LoVo (cell line): ENCODE measurements at regions not wholly inside any gene's neighbourhood (a gene's known extent, or its start where the extent isn't known, plus 50 kb on each side); places are given as distances from the start of the nearest gene placed in this dataset.

Experiments used
- DNase-seq: peaks from one replicate; pipeline ENCODE4 v3.0.0-alpha.2; 2016; ENCODE audit warnings: low spot score

DNA sequence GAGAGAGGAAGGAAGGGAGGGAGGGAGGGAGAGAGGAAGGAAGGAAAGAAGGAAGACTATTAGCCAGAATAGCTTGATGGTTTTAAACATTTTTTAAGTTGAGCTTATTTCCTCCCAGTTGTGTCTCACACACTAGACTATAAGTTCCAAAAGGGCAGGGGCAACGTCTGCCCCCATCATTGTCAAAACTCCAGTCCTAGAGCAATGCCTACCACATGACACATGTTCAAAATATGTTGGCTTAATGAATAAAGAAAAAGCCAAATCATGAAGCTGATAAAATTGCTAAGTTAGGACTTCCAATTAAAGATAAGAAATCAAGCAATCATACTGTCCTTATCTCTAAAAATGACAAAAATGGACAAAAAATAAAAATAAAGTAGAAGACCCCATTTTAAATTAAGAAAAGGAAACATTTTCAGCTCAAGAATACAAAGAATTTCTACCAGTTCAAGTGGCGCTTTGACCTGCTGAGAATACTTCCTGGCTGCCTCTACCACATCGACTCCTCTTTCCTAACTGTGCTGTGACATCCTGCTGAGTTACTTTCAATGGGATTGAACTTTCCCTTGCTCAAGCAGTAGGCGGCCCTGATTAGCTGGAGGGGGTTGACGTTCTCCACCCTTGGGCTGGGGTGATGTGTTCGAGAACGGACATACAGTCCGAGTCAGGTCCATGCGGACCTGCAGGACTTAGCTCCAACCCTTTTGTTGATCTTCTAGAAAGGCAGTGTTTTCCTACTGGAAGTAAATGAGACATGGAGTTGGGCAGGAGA is 283.9 kb upstream of the FOXQ1 start:
- DNase-seq: no peak

- DNase-seq: peak; percentile 29
Measured at GRCh38 chr6:1027109-1027794, 284.6 kb upstream of the FOXQ1 start.

DNA sequence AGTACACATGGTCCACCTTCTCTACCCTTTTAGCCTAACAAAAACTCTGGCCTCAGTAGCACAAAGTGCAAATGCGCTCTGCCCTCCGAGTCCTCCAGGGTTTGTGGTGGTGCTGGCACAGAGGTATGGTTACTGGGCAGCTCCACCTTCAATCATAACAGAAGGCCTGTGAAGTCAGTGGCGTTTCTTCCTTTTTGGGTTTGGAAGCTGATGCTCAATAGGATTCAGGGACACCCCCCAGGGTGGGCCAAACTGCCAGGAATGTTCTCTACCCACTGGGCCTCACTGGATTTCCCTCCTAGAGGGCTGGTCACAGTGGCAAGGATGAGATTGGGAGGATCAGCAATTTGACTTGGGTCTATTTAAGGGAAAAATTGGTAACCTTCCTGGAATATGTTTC is 286.1 kb upstream of the FOXQ1 start:
- DNase-seq: no peak

GRCh38 chr6:1024587-1024986 is 287.3 kb upstream of the FOXQ1 start:
- DNase-seq: peak; percentile 86

DNA sequence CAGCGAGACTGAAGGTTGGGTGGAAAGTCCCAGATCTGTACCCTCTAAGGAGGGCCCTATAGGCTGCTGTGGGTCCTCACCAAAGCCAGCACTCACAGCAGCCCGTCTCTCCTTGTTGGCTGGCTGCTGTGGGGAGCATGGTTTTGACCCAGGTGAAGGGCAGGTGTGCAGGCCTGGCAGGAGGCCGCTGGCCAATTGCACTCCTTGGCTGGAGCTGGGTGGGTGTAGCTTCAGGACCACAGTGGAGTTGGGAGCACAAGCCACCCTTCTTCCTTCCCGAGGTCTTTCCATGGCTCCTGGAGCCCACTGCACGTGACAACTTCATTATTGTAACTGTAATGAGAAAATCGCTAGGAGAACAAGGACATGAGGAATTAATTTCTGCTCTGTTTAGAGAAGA is 287.7 kb upstream of the FOXQ1 start:
- no peak for DNase-seq

DNA sequence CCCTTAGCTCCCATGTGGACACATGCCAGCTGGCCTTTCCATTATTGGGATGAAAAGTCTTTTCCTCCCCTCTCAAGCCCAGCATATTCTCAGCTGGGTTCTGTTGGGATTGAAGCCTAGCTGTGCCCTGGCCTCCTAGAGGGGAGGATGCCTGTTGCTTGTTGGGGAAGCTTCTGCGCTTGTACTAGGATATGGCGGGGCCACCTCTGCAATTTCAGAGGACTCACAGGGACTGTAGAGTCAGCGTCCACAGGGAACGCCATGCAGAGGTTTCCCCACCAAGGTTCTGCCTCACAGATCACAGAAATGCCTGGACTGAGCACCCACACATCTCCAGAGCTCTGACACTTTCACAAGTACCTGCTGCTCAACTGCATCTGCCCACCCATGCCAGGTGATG is 288.7 kb upstream of the FOXQ1 start:
- no peak for DNase-seq

- no peak for DNase-seq
Measured at GRCh38 chr6:1022719-1023118, 289.2 kb upstream of the FOXQ1 start.

DNA sequence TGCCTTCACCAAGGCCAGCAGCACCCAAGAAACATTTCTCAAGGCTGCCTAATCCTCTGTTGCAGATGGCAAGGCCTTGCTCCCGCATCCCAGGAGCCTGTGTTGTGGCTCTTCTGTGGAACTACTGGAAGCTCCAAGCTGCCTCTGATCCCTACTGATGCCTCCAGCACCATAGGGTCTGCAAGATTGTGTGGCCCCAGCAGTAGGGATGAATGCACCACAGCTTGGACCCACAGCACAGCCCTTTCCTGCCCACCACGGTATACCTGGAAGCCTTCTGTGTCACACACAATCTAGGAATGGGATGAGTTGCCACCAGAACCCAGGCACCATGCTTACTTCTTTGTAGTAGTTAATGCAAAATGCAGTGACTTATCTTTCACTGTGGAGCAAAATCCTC is 291.1 kb upstream of the FOXQ1 start:
- DNase-seq: no peak

- DNase-seq: no peak
Measured at GRCh38 chr6:1020133-1020532, 291.8 kb upstream of the FOXQ1 start.

- no peak for DNase-seq
Measured at GRCh38 chr6:1018041-1018440, 293.9 kb upstream of the FOXQ1 start.

DNA sequence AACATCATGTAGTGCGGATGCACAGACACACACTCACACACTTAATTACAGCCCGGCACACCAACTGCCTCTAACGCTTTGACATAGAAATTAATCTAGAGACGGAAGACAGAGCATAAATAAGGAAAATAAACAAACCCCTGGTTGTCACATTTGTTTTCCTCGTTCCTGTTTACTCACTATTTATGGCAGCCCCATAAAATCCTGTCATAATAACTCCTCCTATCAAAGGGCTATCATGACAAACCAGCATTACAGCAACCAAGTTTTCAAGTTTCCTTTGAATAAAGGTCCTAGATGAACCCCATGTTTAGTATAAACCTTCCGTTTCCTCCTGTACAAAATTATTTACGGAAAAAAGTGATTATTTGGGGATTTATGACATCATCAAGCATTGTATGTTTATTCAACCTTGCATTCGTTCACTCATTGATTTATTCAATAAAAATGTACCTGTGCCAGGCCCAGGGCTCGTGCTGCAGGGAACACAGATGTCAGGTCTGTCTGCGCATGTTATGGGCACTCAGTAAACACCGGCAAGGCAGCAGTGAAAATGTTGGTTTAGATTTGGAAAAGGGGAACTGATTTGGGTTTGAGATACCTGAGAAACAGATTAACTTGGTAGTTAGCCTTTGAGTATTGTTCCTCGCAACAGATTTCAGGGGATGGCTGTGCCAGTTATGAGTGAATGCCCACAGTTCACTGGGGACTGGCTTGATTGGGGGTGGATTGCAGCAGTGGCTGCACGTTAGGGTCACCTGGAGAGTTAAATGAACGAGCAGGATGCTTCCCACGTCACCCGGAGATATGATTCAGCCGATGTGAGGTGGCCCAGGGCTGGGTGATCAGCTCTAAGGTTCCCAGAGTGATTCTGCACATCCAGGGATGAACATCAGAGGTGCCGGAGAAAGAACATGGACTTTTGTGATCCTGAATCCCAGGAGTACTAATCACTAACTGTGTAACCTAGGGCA is 295.3 kb upstream of the FOXQ1 start:
- DNase-seq: peak; percentile 35

- DNase-seq: peak; percentile 24
Measured at GRCh38 chr6:1015825-1016224, 296.1 kb upstream of the FOXQ1 start.

DNA sequence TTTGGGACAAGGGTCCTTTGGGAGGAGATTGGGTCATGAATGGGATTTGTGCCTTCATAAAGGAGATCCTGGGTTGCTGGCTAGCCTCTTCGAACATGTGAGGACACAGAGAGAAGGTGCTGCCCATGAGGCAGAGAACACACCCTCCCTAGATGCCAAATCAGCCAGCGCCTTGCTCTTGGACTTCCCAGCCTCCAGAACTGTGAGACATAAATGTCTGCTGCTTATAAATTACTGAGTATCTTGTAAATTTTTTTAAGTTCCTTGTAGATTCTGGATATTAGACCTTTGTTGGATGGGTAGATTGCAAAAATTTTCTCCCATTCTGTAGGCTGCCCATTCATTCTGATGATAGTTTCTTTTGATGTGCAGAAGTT is 297.5 kb upstream of the FOXQ1 start:
- no peak for DNase-seq

DNA sequence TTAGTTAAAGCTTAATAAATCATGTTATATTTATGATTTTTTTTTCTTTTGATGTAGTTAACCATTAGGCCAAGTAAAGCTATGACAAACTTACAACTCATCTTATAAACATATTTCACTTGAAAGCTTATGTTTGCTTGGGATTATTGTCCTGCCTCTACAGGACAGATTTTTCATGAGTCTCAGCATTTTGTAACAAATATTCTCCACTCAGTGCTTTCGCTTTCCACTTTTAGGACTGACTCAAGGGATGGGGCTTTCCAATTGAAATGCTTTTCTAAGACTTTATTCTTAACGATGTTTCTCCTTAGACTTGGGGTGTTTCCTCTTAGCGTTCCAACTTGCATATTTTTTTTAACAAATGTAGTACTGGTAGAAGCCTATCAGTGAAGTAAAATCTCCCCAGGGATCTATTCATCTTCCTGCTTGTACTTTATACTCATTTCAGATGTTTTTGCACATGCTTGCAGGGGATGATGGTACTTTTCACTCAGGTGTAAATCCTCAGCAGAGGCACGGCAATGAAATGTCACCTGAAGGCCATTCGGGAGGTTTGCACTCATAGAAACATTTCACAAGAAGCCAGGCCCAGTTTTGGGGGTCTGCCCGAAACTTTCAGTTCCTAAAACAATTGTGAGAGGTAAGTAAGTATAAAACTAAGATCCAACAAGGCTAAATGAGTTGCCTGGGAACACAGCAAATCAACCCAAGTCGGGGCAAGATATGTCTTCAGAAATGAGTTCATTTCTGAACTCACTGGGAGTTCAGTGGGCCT is 298.1 kb upstream of the FOXQ1 start:
- DNase-seq: no peak

DNA sequence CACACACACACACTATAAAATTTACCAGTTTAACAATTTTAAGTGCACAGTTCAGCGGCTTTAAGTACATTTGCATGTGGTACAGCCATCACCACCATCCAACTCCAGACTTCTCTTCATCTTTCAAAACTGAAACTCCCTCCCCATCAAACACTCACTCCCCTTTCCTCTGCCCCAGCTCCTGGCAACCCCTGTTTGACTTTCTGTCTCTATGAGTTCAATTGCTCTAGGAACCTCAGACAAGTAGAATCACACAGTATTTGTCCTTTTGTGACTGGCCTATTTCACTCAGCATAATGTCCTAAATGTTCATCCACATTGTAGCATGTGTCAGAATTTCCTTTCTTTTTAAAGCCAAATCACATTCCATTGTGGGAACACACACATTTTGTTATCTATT is 302.8 kb upstream of the FOXQ1 start:
- no peak for DNase-seq

- no peak for DNase-seq
Measured at GRCh38 chr6:1007159-1007558, 304.7 kb upstream of the FOXQ1 start.

DNA sequence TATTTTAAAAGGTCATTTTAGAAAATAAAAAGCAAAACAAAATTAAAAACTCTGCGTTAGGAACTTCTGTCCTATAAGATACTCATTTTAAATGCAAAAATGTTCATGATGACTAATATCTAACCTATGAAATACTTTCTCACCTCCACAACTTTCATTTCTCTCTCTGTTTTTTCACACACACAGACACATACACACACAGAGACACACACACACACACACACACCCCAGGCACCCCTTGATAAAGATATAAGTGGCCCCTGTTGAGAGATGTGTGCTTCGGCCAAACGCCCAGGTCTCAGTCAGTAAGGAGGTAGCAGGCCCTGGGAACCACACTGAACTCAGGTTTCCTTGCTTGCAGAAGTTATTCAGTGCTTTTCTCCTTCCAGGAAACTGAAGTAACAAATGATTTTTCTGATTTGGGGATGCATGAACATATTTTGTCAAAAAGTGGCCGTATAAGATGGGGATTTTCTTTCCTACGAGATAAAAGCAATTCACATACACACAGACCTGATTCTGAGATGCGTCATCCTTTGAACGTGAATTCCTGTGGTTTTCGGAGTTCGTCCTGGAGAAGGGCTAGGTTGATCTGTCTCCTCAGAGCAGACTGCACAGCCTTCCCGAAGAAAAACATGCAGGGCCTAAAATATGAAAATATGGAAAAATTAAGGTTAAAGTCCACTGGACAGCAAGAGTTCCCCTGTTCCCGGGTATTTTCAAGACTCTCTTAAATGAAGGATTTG is 306.8 kb upstream of the FOXQ1 start:
- DNase-seq: peak; percentile 61

- no peak for DNase-seq
Measured at GRCh38 chr6:1003394-1004160, 308.3 kb upstream of the FOXQ1 start.

DNA sequence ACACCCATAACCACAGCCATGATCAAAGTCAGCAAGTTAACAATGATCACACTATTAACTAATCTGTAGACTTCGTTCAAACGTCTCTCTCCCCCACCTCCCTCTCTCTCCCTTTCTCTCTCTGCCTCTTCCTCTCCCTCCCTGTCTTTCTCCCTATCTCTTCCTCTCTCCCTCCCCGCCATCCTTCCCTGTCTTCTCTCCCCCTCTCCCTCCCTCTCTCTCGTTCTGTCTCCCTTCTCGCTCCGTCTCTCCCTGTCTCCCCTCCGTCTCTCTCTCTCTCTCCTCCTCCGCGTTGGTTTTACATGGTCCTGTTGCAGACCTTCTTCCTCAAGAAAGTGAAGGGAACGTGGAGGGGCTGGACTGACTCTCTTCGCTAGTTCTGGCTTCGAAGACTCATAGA is 308.9 kb upstream of the FOXQ1 start:
- DNase-seq: no peak

- DNase-seq: no peak
Measured at GRCh38 chr6:1001655-1002349, 308.9 kb upstream of the EXOC2 start.
